GM12891 (cell line): ENCODE measurements at regions not wholly inside any gene's neighbourhood (a gene's known extent, or its start where the extent isn't known, plus 50 kb on each side); places are given as distances from the start of the nearest gene placed in this dataset.
"Not testable (repeated sequence)": the region's sequence is repeated elsewhere in the genome, so short reads cannot be mapped to it uniquely, and the experiment has no call there.

Source experiments
- POLR2A ChIP-seq: IDR thresholded peaks from 2 replicates; pipeline ENCODE4 v1.6.1; 2011; ENCODE audit warnings: low read depth, low read length, control low read depth
- POLR2AphosphoS5 ChIP-seq: IDR thresholded peaks from 2 replicates; pipeline ENCODE4 v1.6.1; 2011; ENCODE audit warnings: low read depth, low read length, control low read depth
- SPI1 ChIP-seq: IDR thresholded peaks from 2 replicates; pipeline ENCODE4 v1.6.1; 2011; ENCODE audit warnings: low read depth, low read length, control low read depth
- TAF1 ChIP-seq: IDR thresholded peaks from 2 replicates; pipeline ENCODE4 v1.6.1; 2011; ENCODE audit warnings: low read depth, low read length, control low read depth

- not testable (repeated sequence) for TF ChIP-seq POLR2A, POLR2AphosphoS5, SPI1, TAF1
Measured at GRCh38 chr17:15850687-15851086, 94.2 kb upstream of the ADORA2B start.
